GM18870 (cell line): ENCODE measurements at regions not wholly inside any gene's neighbourhood (a gene's known extent, or its start where the extent isn't known, plus 50 kb on each side); places are given as distances from the start of the nearest gene placed in this dataset.
"Not testable (repeated sequence)": the region's sequence is repeated elsewhere in the genome, so short reads cannot be mapped to it uniquely, and the experiment has no call there.

Experiments used
- ATAC-seq: cut with Tn5 transposase; IDR thresholded peaks from one replicate; pipeline ENCODE4 v1.9.1; 2021; ENCODE audit warnings: moderate library complexity; ENCODE audit not compliant: unreplicated experiment

DNA sequence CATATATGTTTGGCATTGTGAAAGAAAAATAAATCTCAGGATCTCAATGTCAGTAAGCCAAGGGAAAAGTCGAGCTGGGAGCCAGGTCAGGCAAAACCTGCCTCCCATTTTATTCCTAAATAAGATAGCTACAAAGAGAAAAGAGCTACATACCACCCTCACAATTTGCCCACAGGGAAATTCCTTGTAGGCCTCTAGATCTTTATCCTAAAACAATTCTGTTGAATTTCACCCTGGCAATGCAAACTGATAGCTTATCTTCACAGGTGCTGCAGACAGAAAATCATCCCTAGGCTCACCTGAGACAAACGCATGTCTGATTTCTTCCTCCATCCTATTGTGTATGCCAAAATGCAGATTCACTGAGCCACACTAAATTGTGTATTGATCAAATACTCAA, 2587.1 kb downstream of the PCDH9 start:
- no peak for ATAC-seq

- no peak for ATAC-seq
Observed at GRCh38 chr13:64640002-64640401, 2590.1 kb downstream of the PCDH9 start.

DNA sequence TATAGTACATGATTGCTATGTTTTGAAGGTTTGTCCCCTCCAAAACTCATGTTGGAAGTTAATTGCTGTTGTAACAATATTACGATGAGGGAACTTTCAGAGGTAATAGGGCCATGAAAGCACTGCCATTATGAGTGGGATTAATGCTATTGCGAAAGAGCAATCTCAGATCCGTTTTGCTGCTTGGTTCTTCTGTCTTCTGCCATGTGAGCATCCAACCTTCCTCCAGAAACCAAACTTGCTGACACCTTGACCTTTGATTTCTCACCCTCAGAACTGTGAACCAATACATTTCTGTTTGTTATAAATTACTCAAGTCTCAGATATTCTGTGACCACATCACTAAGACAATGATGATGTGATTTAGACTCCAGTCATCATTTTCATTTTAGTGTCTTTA, 2590.9 kb downstream of the PCDH9 start:
- no peak for ATAC-seq

DNA sequence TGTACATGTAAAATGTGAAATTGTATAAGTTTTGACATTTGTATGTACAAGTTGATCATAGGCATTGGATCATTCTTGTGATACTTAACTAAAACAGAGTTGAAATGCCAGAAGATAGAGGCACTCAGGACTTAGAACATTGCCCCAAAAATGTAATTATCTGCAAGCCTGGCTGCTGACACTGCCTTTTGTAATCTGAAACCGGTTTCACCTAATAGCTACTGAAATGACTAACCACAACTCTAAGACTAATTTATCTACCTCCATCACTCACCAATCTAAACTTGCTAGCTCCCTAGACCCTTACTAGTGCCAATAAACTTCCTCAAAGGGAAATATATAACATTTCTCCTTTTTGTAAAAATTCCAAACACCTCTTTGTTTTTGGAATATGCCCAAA, 2596.2 kb downstream of the PCDH9 start:
- ATAC-seq, result no peak

DNA sequence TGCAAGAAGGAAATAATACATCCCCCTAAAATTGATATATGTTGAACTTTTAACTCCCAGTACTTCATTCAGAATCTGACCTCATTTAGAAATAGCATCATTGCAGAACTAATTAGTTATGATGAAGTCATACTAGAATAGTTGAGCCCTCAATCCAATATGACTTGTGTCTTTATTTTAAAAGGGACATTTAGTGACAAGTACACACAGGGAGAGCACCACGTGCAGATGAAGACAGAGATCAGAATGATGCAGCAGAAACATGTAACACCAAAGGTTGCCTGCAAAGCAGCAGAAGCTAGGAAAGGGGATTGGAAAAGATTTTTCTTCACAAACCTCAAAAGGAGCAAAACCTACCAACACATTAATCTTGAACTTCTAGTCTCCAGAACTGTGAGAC, 2602.5 kb downstream of the PCDH9 start:
- no peak for ATAC-seq

GRCh38 chr13:64626105-64626504, 2604.0 kb downstream of the PCDH9 start:
- no peak for ATAC-seq

GRCh38 chr13:64617231-64617630, 2612.9 kb downstream of the PCDH9 start:
- no peak for ATAC-seq

DNA sequence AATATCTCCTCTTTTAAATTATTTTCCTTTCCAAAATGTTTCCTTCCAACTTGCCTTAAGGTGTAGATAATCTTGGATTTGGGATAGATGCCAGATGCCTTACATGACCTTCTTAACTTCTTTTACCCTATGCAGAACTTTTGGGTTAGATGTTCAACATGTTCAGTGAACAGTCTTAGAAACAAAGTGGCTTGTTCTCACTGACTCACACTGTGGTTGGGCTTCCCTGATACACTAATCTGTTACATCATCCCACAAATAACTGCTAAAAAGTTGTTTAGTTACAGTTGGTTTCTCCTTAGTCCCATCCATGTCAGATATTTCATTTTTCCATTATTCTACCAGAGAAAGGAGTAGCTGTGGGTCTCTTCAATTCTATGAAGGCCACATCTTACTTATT, 2638.2 kb downstream of the PCDH9 start:
- ATAC-seq, result no peak

DNA sequence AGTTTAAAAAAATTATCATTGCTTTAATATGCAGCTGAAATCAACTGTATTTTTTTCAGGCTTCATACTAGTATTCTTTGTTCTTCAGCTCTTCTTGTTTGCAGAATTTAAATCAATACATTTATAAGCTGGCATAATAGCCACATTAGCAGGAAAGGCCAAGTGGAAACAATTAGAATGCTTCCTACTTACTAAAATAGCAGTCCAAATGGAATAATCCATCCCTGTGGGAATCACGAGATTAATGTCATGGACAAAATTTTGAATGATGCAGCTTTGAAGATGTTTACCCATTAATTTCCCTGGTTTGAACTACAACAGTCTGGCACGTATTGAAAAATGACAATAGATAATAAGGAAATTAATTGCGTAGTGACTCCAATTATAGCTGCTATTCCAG, 2650.8 kb downstream of the PCDH9 start:
- ATAC-seq, result no peak

- ATAC-seq, result no peak
Observed at GRCh38 chr13:64568748-64569147, 2661.4 kb downstream of the PCDH9 start.

DNA sequence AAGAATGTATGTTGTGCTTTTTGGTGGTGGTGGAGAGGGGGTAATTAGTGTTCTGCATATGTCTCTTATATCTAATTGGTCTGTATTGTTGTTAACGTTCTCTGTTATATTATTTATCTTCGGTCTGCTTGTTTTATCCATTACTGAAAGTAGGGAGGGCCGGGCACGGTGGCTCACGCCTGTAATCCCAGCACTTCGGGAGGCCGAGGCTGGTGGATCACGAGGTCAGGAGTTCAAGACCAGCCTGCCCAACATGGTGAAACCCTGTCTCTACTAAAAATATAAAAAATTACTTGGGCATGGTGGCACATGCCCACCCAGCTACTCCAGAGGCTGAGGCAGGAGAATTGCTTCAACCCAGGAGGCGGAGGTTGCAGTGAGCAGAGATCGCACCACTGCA, 2672.1 kb downstream of the PCDH9 start:
- not testable (repeated sequence) for ATAC-seq

DNA sequence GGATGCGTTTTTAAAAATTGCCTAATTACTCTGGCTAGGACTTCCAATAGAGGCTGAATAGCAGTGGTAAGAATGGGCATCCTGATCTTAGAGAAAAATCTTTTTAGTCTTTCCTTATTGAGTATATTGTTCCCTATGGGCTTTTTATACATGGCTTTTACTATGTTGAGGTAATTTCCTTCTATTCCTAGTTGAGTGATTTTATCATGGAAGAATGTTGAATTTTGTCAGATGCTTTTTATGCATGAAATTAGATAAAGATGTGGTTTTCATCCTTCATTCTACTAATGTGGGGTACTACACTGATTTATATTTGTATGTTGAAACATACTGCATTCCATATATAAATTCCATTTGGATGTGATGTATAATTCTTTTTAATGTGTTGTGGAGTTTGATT, 2673.8 kb downstream of the PCDH9 start:
- ATAC-seq, result no peak

- no peak for ATAC-seq
Observed at GRCh38 chr13:64553411-64554129, 2676.6 kb downstream of the PCDH9 start.

GRCh38 chr13:64551755-64552154, 2678.4 kb downstream of the PCDH9 start:
- no peak for ATAC-seq

- no peak for ATAC-seq
Observed at GRCh38 chr13:64546371-64546770, 2683.8 kb downstream of the PCDH9 start.

- ATAC-seq, result no peak
Observed at GRCh38 chr13:64540976-64541375, 2689.2 kb downstream of the PCDH9 start.

DNA sequence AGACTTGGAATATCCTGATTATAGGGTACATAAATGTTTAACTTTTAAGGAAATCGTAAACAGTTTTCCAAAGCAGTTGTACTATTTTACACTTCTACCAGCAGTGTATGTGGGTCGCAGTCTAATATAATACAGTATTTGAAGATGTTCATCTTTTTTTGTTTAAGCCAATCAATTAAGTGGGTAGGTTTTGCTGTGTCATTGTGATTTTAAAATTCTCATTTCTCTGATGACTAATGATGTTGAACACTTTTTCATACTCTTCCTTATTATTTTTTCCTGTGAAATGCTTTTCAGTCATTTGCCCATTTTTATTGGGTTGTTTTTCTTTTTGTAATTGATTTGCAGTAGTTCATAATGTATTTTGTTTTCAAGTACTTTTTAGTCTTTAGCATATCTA, 2689.7 kb downstream of the PCDH9 start:
- no peak for ATAC-seq

- no peak for ATAC-seq
Observed at GRCh38 chr13:64538711-64539110, 2691.4 kb downstream of the PCDH9 start.

- ATAC-seq, result no peak
Observed at GRCh38 chr13:64534302-64534701, 2695.8 kb downstream of the PCDH9 start.

- no peak for ATAC-seq
Observed at GRCh38 chr13:64531400-64531799, 2698.7 kb downstream of the PCDH9 start.

- no peak for ATAC-seq
Observed at GRCh38 chr13:64529874-64530485, 2700.2 kb downstream of the PCDH9 start.

GRCh38 chr13:64528838-64529237, 2701.3 kb downstream of the PCDH9 start:
- ATAC-seq, result no peak

DNA sequence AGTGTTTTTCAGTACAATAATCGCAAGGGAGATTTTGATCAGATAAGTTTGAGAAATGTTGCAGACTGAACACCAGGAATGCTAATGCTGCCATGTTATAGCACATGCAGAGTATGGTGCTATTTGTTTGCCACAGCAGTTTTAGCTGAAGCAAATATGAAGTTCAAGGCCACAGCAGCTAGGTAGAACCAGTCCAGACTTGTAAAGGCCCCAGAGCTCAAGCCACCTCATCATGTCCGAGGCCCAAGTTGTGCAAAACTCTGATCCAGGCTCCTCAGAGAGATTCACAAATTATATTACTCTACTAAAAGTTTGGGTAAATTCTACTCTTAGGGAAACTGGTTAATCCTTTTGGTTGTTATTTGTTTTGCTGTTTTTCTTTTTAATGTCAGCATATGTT, 2702.6 kb downstream of the PCDH9 start:
- no peak for ATAC-seq
